K562 (cell line): ENCODE measurements at regions not wholly inside any gene's neighbourhood (a gene's known extent, or its start where the extent isn't known, plus 50 kb on each side); places are given as distances from the start of the nearest gene placed in this dataset.
A peak's percentile ranks its signal among the peaks of the same experiment; 100 is the strongest.

Experiments
- ATAC-seq: fragments of 200-7000 bp; cut with Tn5 transposase; 3 replicates; pipeline ENCODE4 v1.9.1; 2020; ENCODE audit warnings: moderate library complexity
- BruUV-seq: library from RNA; stranded (reverse); fragments of 400-500 nt; replicated peaks from 2 replicates; lab custom pipeline; 2021; lab: Mats Ljungman, UMichigan
- CTCF ChIA-PET: fragments of 300-600 bp; formaldehyde crosslinking; extraction: SDS; loops from one replicate; lab custom pipeline; 2021; ENCODE audit warnings: low intra/inter-chr PET ratio; lab: Yijun Ruan, JAX
- POLR2A ChIA-PET: fragments of 300-600, 350-650 bp; sonication (Branson Sonifier 250); formaldehyde crosslinking; extraction: SDS; loops from one replicate; lab custom pipeline; 2021; ENCODE audit warnings: antibody characterized with exemption, inconsistent platforms; lab: Yijun Ruan, JAX
- DNase-seq, 4 experiments: peaks; one replicate each; pipeline versions ENCODE4 v3.0.0 to v3.0.0-alpha.2; 2011 to 2018; ENCODE audit warnings: low spot score in 3 of 4, mixed read lengths in 3 of 4; ENCODE audit errors: extremely low read depth in 1 of 4
- FAIRE-seq: peaks from 2 replicates; lab custom pipeline; 2011; peaks lifted over from hg19 to GRCh38; lab: Jason Lieb, UNC
- H2AFZ ChIP-seq: 2 replicates; pipeline ENCODE4 v1.6.0; 2011; ENCODE audit warnings: low read depth, low read length, control low read depth, inconsistent platforms
- H3K27ac ChIP-seq: fragments of 200-600 bp; 3 replicates; pipeline ENCODE4 v1.8.0; 2011; ENCODE audit warnings: low read depth, mild to moderate bottlenecking, control low read depth, inconsistent platforms, low read length, moderate library complexity, mixed read lengths; ENCODE audit errors: extremely low read depth
- H3K27me3 ChIP-seq, 2 experiments: fragments of 300-600 bp in 1 of 2; 2 replicates in 1 of 2; 3 replicates in 1 of 2; pipeline versions ENCODE4 v1.6.0 to v1.8.0; 2011; ENCODE audit warnings: inconsistent platforms in 2 of 2, low read length in 2 of 2, mild to moderate bottlenecking in 1 of 2, mixed read lengths in 1 of 2, moderate library complexity in 1 of 2; ENCODE audit not compliant: control insufficient read depth in 2 of 2, insufficient read depth in 2 of 2
- H3K36me3 ChIP-seq: fragments of 300-600 bp; 3 replicates; pipeline ENCODE4 v1.8.0; 2011; ENCODE audit warnings: mild to moderate bottlenecking, low read length, inconsistent platforms; ENCODE audit not compliant: control insufficient read depth, insufficient read depth
- H3K4me1 ChIP-seq, 2 experiments: fragments of 200-600 bp in 1 of 2; replicated peaks in 1 of 2; 2 replicates in 1 of 2; 3 replicates in 1 of 2; pipeline versions ENCODE4 v1.5.1 to v1.8.0; 2011; ENCODE audit warnings: inconsistent platforms in 2 of 2, low read length in 2 of 2, mild to moderate bottlenecking in 1 of 2, mixed read lengths in 1 of 2, moderate library complexity in 1 of 2; ENCODE audit not compliant: control insufficient read depth in 2 of 2, insufficient read depth in 2 of 2
- H3K4me2 ChIP-seq: 2 replicates; pipeline ENCODE4 v1.6.1; 2011; ENCODE audit warnings: low read length, control low read depth, inconsistent platforms, mixed read lengths; ENCODE audit not compliant: insufficient read depth
- H3K4me3 ChIP-seq: fragments of 200-600 bp; sonication (generic), shearing (Covaris generic); 2 replicates; pipeline ENCODE4 v1.5.1; 2016; ENCODE audit warnings: control low read depth, inconsistent platforms
- H3K79me2 ChIP-seq: fragments of 200-600 bp; 3 replicates; pipeline ENCODE4 v1.8.0; 2011; ENCODE audit warnings: low read length, inconsistent platforms; ENCODE audit not compliant: control insufficient read depth, insufficient read depth
- H3K9ac ChIP-seq, 2 experiments: 2 replicates each; pipeline versions ENCODE4 v1.6.0 to v1.6.1; 2011; ENCODE audit warnings: low read depth in 2 of 2, low read length in 2 of 2, control low read depth in 1 of 2, inconsistent platforms in 1 of 2, mild to moderate bottlenecking in 1 of 2, mixed read lengths in 1 of 2; ENCODE audit not compliant: insufficient read depth in 1 of 2
- H3K9me1 ChIP-seq: one replicate; pipeline ENCODE4 v1.6.0; 2011; ENCODE audit warnings: inconsistent platforms, mild to moderate bottlenecking, low read length, moderate library complexity; ENCODE audit not compliant: control insufficient read depth, insufficient read depth
- H3K9me3 ChIP-seq: replicated peaks from 2 replicates; pipeline ENCODE4 v1.5.1; 2011; ENCODE audit warnings: low read depth, low read length, inconsistent platforms; ENCODE audit not compliant: control insufficient read depth, insufficient read depth
- H4K20me1 ChIP-seq: replicated peaks from 2 replicates; pipeline ENCODE4 v1.6.1; 2011; ENCODE audit warnings: low read length, inconsistent platforms, mixed read lengths; ENCODE audit not compliant: control insufficient read depth, insufficient read depth
- DDX20 ChIP-seq: fragments of 450-650 bp; IDR thresholded peaks from 2 replicates; pipeline ENCODE4 v1.6.1; 2016; ENCODE audit warnings: missing genetic modification characterization, low read depth, mild to moderate bottlenecking, missing compliant biosample characterization, moderate library complexity
- FOXM1 ChIP-seq, 2 experiments: fragments of 450-650 bp in 1 of 2; sonication (generic) in 1 of 2; formaldehyde crosslinking in 1 of 2; IDR thresholded peaks; 2 replicates each; pipeline versions ENCODE4 v1.6.1 to v1.9.0; 2017 to 2022; ENCODE audit warnings: low read depth in 2 of 2, mild to moderate bottlenecking in 2 of 2, missing genetic modification reagents in 1 of 2, moderate library complexity in 1 of 2
- PBX2 ChIP-seq, 2 experiments: IDR thresholded peaks in 1 of 2; conservative IDR thresholded peaks in 1 of 2; 2 replicates each; pipeline ENCODE4 v1.6.1; 2016; ENCODE audit warnings: low read depth in 2 of 2, mild to moderate bottlenecking in 1 of 2, missing compliant biosample characterization in 1 of 2, missing genetic modification characterization in 1 of 2, moderate library complexity in 1 of 2
- ZNF263 ChIP-seq: sonication (generic); formaldehyde crosslinking; IDR thresholded peaks from 2 replicates; pipeline ENCODE4 v1.8.0; 2022; ENCODE audit warnings: mild to moderate bottlenecking, missing genetic modification reagents, borderline replicate concordance
- WGBS: fragments of 100-300 bp; shearing (Covaris generic); methylation state at CpG from one replicate; pipeline ENCODE4 v1.1.6; 2016; ENCODE audit warnings: low coverage, mixed read lengths; ENCODE audit not compliant: insufficient coverage; ENCODE audit errors: missing lambda C conversion rate; 5-methylcytosine and 5-hydroxymethylcytosine counted together
- in situ Hi-C: fragments of 300-500 bp; cut with MboI; formaldehyde crosslinking; loops from 4 replicates; pipeline ENCODE4 v1.15.0; 2018; ENCODE audit warnings: inconsistent platforms, mixed read lengths
- intact Hi-C: fragments of 100-400 bp; cut with micrococcal nuclease; formaldehyde crosslinking; loops from 2 replicates; pipeline ENCODE4 v1.14.2; 2022

DNA sequence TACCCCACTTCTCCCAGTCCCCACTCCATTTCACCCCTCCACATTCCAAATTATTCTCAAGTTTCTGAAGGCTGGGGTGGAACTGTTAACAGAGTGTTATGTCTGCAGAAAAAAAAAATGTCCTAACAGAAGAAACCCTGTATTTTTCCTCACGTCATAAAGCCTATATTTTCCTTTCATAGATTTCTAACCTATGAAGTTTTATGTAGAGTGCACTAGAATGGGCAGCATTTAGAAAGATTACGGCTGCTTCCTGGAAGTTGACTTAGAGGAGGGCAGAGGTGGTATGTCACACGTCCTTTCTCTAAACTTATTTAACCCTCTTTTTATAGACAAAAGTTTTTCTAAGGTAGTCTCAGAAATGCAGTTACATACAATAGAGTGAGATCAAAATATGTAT is 139.8 kb upstream of the TOM1L1 start:
- Histone ChIP-seq H3K36me3 (no peaks in the 10 kb centered on the region), H3K9me1 (no peaks in the 10 kb centered on the region), H2AFZ (no peak overlapping the region), H3K4me2 (no peak overlapping the region)
- no peak for FAIRE-seq
- BruUV-seq, result no TSS peak
- TF ChIP-seq DDX20 (tag) (no peak), FOXM1 (IDR thresholded peaks at IDR 0.05; ENCODE audit: low read depth) (no peak), FOXM1 (CRISPR knock-in tag; IDR thresholded peaks at IDR 0.05; ENCODE audit: low read depth) (no peak)
- TF ChIP-seq, all 486 proteins: peak for 0
- Histone ChIP-seq H3K9me3 (no peaks in the 10 kb centered on the region), H3K4me1 (no peaks in the 10 kb centered on the region), H3K27me3 (no peaks in the 10 kb centered on the region), H3K4me3 (no peak overlapping the region), H4K20me1 (no peaks in the 10 kb centered on the region), H3K27ac (no peak overlapping the region), H3K9ac (no peak overlapping the region), H3K79me2 (no peaks in the 10 kb centered on the region)
- CTCF ChIA-PET, result no interaction called here
- in situ Hi-C loops, result no loop called here
- ATAC-seq (no peak), DNase-seq (no peak)
- POLR2A ChIA-PET, result no interaction called here
- intact Hi-C loops, result no loop called here
- WGBS, result 2% methylated on average over 3 of the region's 3 CpGs

GRCh38 chr17:54770836-54771235 is 129.8 kb upstream of the TOM1L1 start:
- Histone ChIP-seq H4K20me1 (no peaks in the 10 kb centered on the region), H2AFZ (no peak overlapping the region), H3K27ac (no peak overlapping the region), H3K4me2 (no peak overlapping the region), H3K9me3 (no peaks in the 10 kb centered on the region), H3K79me2 (no peaks in the 10 kb centered on the region), H3K4me1 (no peaks in the 10 kb centered on the region; a peak in 1 of 5 replicates), H3K36me3 (no peaks in the 10 kb centered on the region), H3K27me3 (no peaks in the 10 kb centered on the region), H3K9ac (no peak overlapping the region), H3K9me1 (no peaks in the 10 kb centered on the region), H3K4me3 (no peak overlapping the region)
- no peak for ATAC-seq
- BruUV-seq, result no TSS peak
- WGBS, result 0% methylated on average over 2 of the region's 2 CpGs
- ChIA-PET POLR2A (interaction anchor here (0.8 kb wide), 1 partner anchor 74 kb away, joined by 3 read pairs; no protein-coding TSS in a partner anchor), CTCF (no interaction called here)
- no peak for FAIRE-seq
- in situ Hi-C loops (no loop called here), intact Hi-C loops (no loop called here)
- no peak for DNase-seq
- TF ChIP-seq PBX2 (CRISPR knock-in tag; IDR thresholded peaks at IDR 0.05; ENCODE audit: low read depth) (no peak), PBX2 (tag; conservative IDR thresholded peaks at IDR 0.05; ENCODE audit: low read depth) (peak; percentile 45), ZNF263 (CRISPR knock-in tag) (no peak)
